Lower leg skin (tissue), 3 donors: ENCODE measurements at regions not wholly inside any gene's neighbourhood (a gene's known extent, or its start where the extent isn't known, plus 50 kb on each side); places are given as distances from the start of the nearest gene placed in this dataset.

Experiments used
- CTCF ChIP-seq, 3 donors: fragments of 450-650 bp; IDR thresholded peaks; one replicate each; pipeline ENCODE4 v1.5.1; 2016; ENCODE audit warnings: antibody characterized with exemption in 3 of 3, mild to moderate bottlenecking in 3 of 3, moderate library complexity in 2 of 3
- POLR2A ChIP-seq, 2 donors: fragments of 450-650 bp; IDR thresholded peaks; one replicate each; pipeline ENCODE4 v1.6.1; 2016 to 2017; ENCODE audit warnings: antibody characterized with exemption in 2 of 2, mild to moderate bottlenecking in 1 of 2, moderate library complexity in 1 of 2

GRCh38 chr2:136284226-136285119, 166.5 kb upstream of the CXCR4 start:
- no peak for TF ChIP-seq POLR2A (IDR thresholded peaks at IDR 0.05)
- no peak for TF ChIP-seq CTCF (IDR thresholded peaks at IDR 0.05)
